ENCODE measurements at regions not wholly inside any gene's neighbourhood (a gene's known extent, or its start where the extent isn't known, plus 50 kb on each side); places are given as distances from the start of the nearest gene placed in this dataset.

- no peaks in the 10 kb centered on the region for H3K9me3 ChIP-seq (ENCODE audit: insufficient read depth, low read depth, low read length)
- no peak overlapping the region for H3K27ac ChIP-seq (ENCODE audit: low read length)
- H3K4me1 ChIP-seq (ENCODE audit: insufficient read depth, low read length): peaks cover 4% of the 10 kb centered on the region; the same call in 1 of the 2 replicates
- H3K9ac ChIP-seq (ENCODE audit: low read depth, low read length): no peak overlapping the region
- H3K27me3 ChIP-seq (ENCODE audit: insufficient read depth, low read length): no peaks in the 10 kb centered on the region
- H3K36me3 ChIP-seq (ENCODE audit: insufficient read depth, low read depth, low read length): no peaks in the 10 kb centered on the region
- no peak overlapping the region for H3K4me3 ChIP-seq (ENCODE audit: low read length)
These were observed 165.0 kb upstream of the ZNF521 start for GRCh38 chr18:25516747-25517498.

GRCh38 chr18:25516121-25516520 lies 164.2 kb upstream of the ZNF521 start:
- no peaks in the 10 kb centered on the region for H3K36me3 ChIP-seq (ENCODE audit: insufficient read depth, low read depth, low read length)
- H3K9me3 ChIP-seq (ENCODE audit: insufficient read depth, low read depth, low read length): no peaks in the 10 kb centered on the region
- no peak overlapping the region for H3K27ac ChIP-seq (ENCODE audit: low read length)
- H3K4me1 ChIP-seq (ENCODE audit: insufficient read depth, low read length): peaks cover 4% of the 10 kb centered on the region; the same call in 1 of the 2 replicates
- no peak overlapping the region for H3K9ac ChIP-seq (ENCODE audit: low read depth, low read length)
- H3K27me3 ChIP-seq (ENCODE audit: insufficient read depth, low read length): no peaks in the 10 kb centered on the region
- no peak overlapping the region for H3K4me3 ChIP-seq (ENCODE audit: low read length)

DNA sequence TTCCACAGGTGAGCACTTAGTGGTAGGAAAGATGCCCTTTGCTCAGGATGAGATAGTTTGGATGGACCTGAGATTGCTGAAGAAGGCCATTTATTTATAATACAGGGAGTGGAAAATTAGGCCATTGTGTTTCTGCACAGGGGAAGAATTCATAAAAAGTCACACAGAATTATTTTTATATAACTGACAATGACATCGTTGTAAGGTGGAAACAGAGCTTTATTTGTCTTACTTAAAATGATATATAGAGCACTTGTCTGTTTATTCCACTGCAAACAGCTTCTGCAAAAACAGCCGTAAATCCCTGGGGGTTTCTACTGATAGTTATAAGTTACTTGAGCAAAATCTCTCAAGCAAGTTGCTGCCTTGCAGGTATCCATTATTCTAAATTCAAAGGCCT lies 158.1 kb upstream of the ZNF521 start:
- no peaks in the 10 kb centered on the region for H3K36me3 ChIP-seq (ENCODE audit: insufficient read depth, low read depth, low read length)
- no peak overlapping the region for H3K27ac ChIP-seq (ENCODE audit: low read length)
- H3K4me3 ChIP-seq (ENCODE audit: low read length): no peak overlapping the region
- no peaks in the 10 kb centered on the region for H3K27me3 ChIP-seq (ENCODE audit: insufficient read depth, low read length)
- no peaks in the 10 kb centered on the region for H3K9me3 ChIP-seq (ENCODE audit: insufficient read depth, low read depth, low read length)
- no peak overlapping the region for H3K9ac ChIP-seq (ENCODE audit: low read depth, low read length)
- H3K4me1 ChIP-seq (ENCODE audit: insufficient read depth, low read length): no peaks in the 10 kb centered on the region

- peak overlapping the region; percentile 68 for H3K4me3 ChIP-seq (ENCODE audit: low read length)
- peak overlapping the region; percentile 25; the same call in 1 of the 2 replicates for H3K9ac ChIP-seq (ENCODE audit: low read depth, low read length)
- no peaks in the 10 kb centered on the region for H3K27me3 ChIP-seq (ENCODE audit: insufficient read depth, low read length)
- H3K27ac ChIP-seq (ENCODE audit: low read length): no peak overlapping the region
- no peaks in the 10 kb centered on the region for H3K36me3 ChIP-seq (ENCODE audit: insufficient read depth, low read depth, low read length)
- H3K4me1 ChIP-seq (ENCODE audit: insufficient read depth, low read length): no peaks in the 10 kb centered on the region; the same call in 1 of the 2 replicates
- no peaks in the 10 kb centered on the region for H3K9me3 ChIP-seq (ENCODE audit: insufficient read depth, low read depth, low read length)
These were observed 151.7 kb upstream of the ZNF521 start for GRCh38 chr18:25503567-25504081.

- no peaks in the 10 kb centered on the region for H3K27me3 ChIP-seq (ENCODE audit: insufficient read depth, low read length)
- no peak overlapping the region for H3K27ac ChIP-seq (ENCODE audit: low read length)
- no peak overlapping the region for H3K4me3 ChIP-seq (ENCODE audit: low read length)
- no peaks in the 10 kb centered on the region for H3K4me1 ChIP-seq (ENCODE audit: insufficient read depth, low read length)
- no peaks in the 10 kb centered on the region for H3K36me3 ChIP-seq (ENCODE audit: insufficient read depth, low read depth, low read length)
- H3K9me3 ChIP-seq (ENCODE audit: insufficient read depth, low read depth, low read length): no peaks in the 10 kb centered on the region
- no peak overlapping the region for H3K9ac ChIP-seq (ENCODE audit: low read depth, low read length)
These were observed 145.3 kb upstream of the ZNF521 start for GRCh38 chr18:25497151-25497794.

DNA sequence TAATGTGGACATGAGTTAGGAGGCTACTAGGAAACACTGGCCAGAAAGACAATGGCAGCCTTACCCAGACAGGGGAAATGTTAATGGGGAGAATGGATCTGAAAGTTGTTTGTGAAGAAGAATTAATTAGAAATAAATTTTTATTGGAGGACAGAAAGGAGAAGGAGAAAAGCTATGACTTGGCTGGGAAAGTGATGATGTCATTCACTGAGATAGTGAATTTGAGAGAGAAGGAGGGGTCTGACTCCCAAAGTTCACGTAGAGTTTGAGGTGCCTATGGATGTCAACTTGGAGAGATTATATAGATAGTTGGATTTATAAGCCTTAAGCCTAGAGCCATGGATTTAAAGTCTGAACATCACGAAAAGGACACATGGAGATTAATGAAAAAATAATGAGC lies 144.6 kb upstream of the ZNF521 start:
- H3K27me3 ChIP-seq (ENCODE audit: insufficient read depth, low read length): no peaks in the 10 kb centered on the region
- no peaks in the 10 kb centered on the region for H3K9me3 ChIP-seq (ENCODE audit: insufficient read depth, low read depth, low read length)
- no peaks in the 10 kb centered on the region for H3K36me3 ChIP-seq (ENCODE audit: insufficient read depth, low read depth, low read length)
- no peak overlapping the region for H3K4me3 ChIP-seq (ENCODE audit: low read length)
- H3K4me1 ChIP-seq (ENCODE audit: insufficient read depth, low read length): no peaks in the 10 kb centered on the region
- no peak overlapping the region for H3K9ac ChIP-seq (ENCODE audit: low read depth, low read length)
- H3K27ac ChIP-seq (ENCODE audit: low read length): no peak overlapping the region

GRCh38 chr18:25495606-25496005 lies 143.6 kb upstream of the ZNF521 start:
- no peaks in the 10 kb centered on the region for H3K4me1 ChIP-seq (ENCODE audit: insufficient read depth, low read length)

GRCh38 chr18:25494888-25495287 lies 142.9 kb upstream of the ZNF521 start:
- no peaks in the 10 kb centered on the region for H3K9me3 ChIP-seq (ENCODE audit: insufficient read depth, low read depth, low read length)
- H3K27me3 ChIP-seq (ENCODE audit: insufficient read depth, low read length): no peaks in the 10 kb centered on the region
- no peak overlapping the region for H3K4me3 ChIP-seq (ENCODE audit: low read length)
- no peak overlapping the region for H3K9ac ChIP-seq (ENCODE audit: low read depth, low read length)
- no peak overlapping the region for H3K27ac ChIP-seq (ENCODE audit: low read length)
- no peaks in the 10 kb centered on the region for H3K4me1 ChIP-seq (ENCODE audit: insufficient read depth, low read length)
- no peaks in the 10 kb centered on the region for H3K36me3 ChIP-seq (ENCODE audit: insufficient read depth, low read depth, low read length)

More at GRCh38 chr18:25495606-25496005, 143.6 kb upstream of the ZNF521 start:
- Histone ChIP-seq H3K36me3 (ENCODE audit: insufficient read depth, low read depth, low read length) (no peaks in the 10 kb centered on the region), H3K9ac (ENCODE audit: low read depth, low read length) (no peak overlapping the region), H3K4me3 (ENCODE audit: low read length) (no peak overlapping the region), H3K9me3 (ENCODE audit: insufficient read depth, low read depth, low read length) (no peaks in the 10 kb centered on the region), H3K27me3 (ENCODE audit: insufficient read depth, low read length) (no peaks in the 10 kb centered on the region), H3K27ac (ENCODE audit: low read length) (no peak overlapping the region)

GRCh38 chr18:25493401-25493800 lies 141.4 kb upstream of the ZNF521 start:
- no peak overlapping the region for H3K9ac ChIP-seq (ENCODE audit: low read depth, low read length)
- H3K4me3 ChIP-seq (ENCODE audit: low read length): no peak overlapping the region
- H3K27ac ChIP-seq (ENCODE audit: low read length): no peak overlapping the region
- no peaks in the 10 kb centered on the region for H3K27me3 ChIP-seq (ENCODE audit: insufficient read depth, low read length)
- H3K36me3 ChIP-seq (ENCODE audit: insufficient read depth, low read depth, low read length): no peaks in the 10 kb centered on the region
- H3K9me3 ChIP-seq (ENCODE audit: insufficient read depth, low read depth, low read length): no peaks in the 10 kb centered on the region
- no peaks in the 10 kb centered on the region for H3K4me1 ChIP-seq (ENCODE audit: insufficient read depth, low read length)

DNA sequence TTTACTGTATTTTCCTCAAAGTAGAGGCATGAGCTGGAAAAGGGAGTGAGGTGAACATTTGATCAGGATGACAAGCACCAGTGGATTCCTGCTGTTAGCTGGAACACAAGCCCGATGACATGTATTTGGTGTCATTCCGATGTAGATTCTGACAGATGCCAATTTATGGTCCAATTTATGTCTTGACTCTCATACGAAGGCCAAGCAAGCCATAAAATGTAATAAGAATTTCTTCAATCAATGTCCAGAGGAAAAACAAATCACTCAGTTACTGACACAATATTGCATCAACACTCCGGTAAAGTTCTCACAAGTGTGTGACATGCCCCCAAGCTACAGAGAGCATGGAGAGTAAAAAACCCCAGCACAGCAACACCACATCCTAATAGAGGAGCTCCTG lies 138.3 kb upstream of the ZNF521 start:
- Histone ChIP-seq H3K9me3 (ENCODE audit: insufficient read depth, low read depth, low read length) (no peaks in the 10 kb centered on the region), H3K4me1 (ENCODE audit: insufficient read depth, low read length) (no peaks in the 10 kb centered on the region), H3K27me3 (ENCODE audit: insufficient read depth, low read length) (no peaks in the 10 kb centered on the region), H3K36me3 (ENCODE audit: insufficient read depth, low read depth, low read length) (no peaks in the 10 kb centered on the region), H3K4me3 (ENCODE audit: low read length) (no peak overlapping the region), H3K27ac (ENCODE audit: low read length) (no peak overlapping the region), H3K9ac (ENCODE audit: low read depth, low read length) (no peak overlapping the region)

DNA sequence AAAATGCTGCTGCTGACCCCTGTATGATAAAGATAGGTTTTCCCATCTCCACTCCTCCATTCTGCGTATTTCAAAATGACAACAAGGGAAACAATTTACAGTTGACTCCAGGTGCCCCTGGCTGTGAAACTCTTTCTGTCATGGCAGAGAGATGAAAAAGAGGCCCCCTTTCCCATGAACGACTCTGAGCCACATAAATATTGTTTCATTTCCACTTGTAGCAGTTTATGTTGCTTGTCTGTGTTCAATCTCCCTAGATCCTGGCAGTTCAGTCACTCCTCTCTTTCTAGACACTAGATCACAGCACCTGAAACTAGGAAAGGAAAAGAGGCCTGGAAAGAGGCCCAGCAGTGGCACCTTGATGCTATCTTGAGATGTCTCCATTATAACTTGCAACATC lies 121.0 kb upstream of the ZNF521 start:
- Histone ChIP-seq H3K9me3 (ENCODE audit: insufficient read depth, low read depth, low read length) (no peaks in the 10 kb centered on the region), H3K9ac (ENCODE audit: low read depth, low read length) (no peak overlapping the region), H3K4me1 (ENCODE audit: insufficient read depth, low read length) (no peaks in the 10 kb centered on the region), H3K27ac (ENCODE audit: low read length) (no peak overlapping the region), H3K4me3 (ENCODE audit: low read length) (no peak overlapping the region), H3K27me3 (ENCODE audit: insufficient read depth, low read length) (no peaks in the 10 kb centered on the region), H3K36me3 (ENCODE audit: insufficient read depth, low read depth, low read length) (no peaks in the 10 kb centered on the region)
